OCI-LY1 (cell line): ENCODE measurements at regions not wholly inside any gene's neighbourhood (a gene's known extent, or its start where the extent isn't known, plus 50 kb on each side); places are given as distances from the start of the nearest gene placed in this dataset.
"Not testable (repeated sequence)": the region's sequence is repeated elsewhere in the genome, so short reads cannot be mapped to it uniquely, and the experiment has no call there.

ENCODE experiments used
- H2AFZ ChIP-seq: fragments of 200-600 bp; sonication (generic), shearing (Covaris generic); 2 replicates; pipeline ENCODE4 v1.6.0; 2014; ENCODE audit warnings: antibody characterized with exemption, mild to moderate bottlenecking, low read length
- H3F3A ChIP-seq: fragments of 200-600 bp; sonication (generic), shearing (Covaris generic); 2 replicates; pipeline ENCODE4 v1.6.0; 2014; ENCODE audit warnings: mild to moderate bottlenecking, antibody characterized with exemption, low read length, moderate library complexity; ENCODE audit not compliant: insufficient read depth
- H3K27ac ChIP-seq: fragments of 200-600 bp; sonication (generic); 2 replicates; pipeline ENCODE4 v1.5.1; 2014; ENCODE audit warnings: low read length, mixed run types, mild to moderate bottlenecking, low read depth; ENCODE audit not compliant: poor library complexity, severe bottlenecking
- H3K27me3 ChIP-seq: fragments of 200-600 bp; sonication (generic); 2 replicates; pipeline ENCODE4 v1.6.0; 2014; ENCODE audit warnings: antibody characterized with exemption, mild to moderate bottlenecking, low read length, moderate library complexity; ENCODE audit not compliant: insufficient read depth
- H3K36me3 ChIP-seq: fragments of 200-600 bp; sonication (generic); 2 replicates; pipeline ENCODE4 v1.6.1; 2014; ENCODE audit warnings: mild to moderate bottlenecking, antibody characterized with exemption, low read length, moderate library complexity, mixed read lengths; ENCODE audit not compliant: insufficient read depth
- H3K4me1 ChIP-seq: fragments of 200-600 bp; sonication (generic); 2 replicates; pipeline ENCODE4 v1.5.1; 2014; ENCODE audit warnings: mild to moderate bottlenecking, low read length, moderate library complexity; ENCODE audit not compliant: insufficient read depth, severe bottlenecking
- H3K4me2 ChIP-seq: fragments of 200-600 bp; sonication (generic), shearing (Covaris generic); 2 replicates; pipeline ENCODE4 v1.6.1; 2014; ENCODE audit warnings: low read length
- H3K4me3 ChIP-seq: fragments of 200-600 bp; sonication (generic); 2 replicates; pipeline ENCODE4 v1.5.1; 2014; ENCODE audit warnings: low read length, low read depth, mild to moderate bottlenecking, mixed read lengths; ENCODE audit not compliant: poor library complexity, severe bottlenecking
- H3K79me2 ChIP-seq: fragments of 200-600 bp; shearing (Covaris generic); 2 replicates; pipeline ENCODE4 v1.6.1; 2016; ENCODE audit warnings: mixed run types, low read length, mixed read lengths; ENCODE audit not compliant: insufficient read depth
- H3K9ac ChIP-seq: fragments of 200-600 bp; sonication (generic), shearing (Covaris generic); 2 replicates; pipeline ENCODE4 v1.6.1; 2014; ENCODE audit warnings: mild to moderate bottlenecking, low read length, mixed read lengths
- H3K9me2 ChIP-seq: fragments of 200-600 bp; sonication (generic), shearing (Covaris generic); 2 replicates; pipeline ENCODE4 v1.6.1; 2014; ENCODE audit warnings: low read depth, mild to moderate bottlenecking, low read length, mixed read lengths
- H3K9me3 ChIP-seq: fragments of 200-600 bp; shearing (Covaris generic); 2 replicates; pipeline ENCODE4 v1.6.1; 2014; ENCODE audit warnings: low read length, mixed read lengths
- H4K20me1 ChIP-seq: fragments of 200-600 bp; sonication (generic), shearing (Covaris generic); 2 replicates; pipeline ENCODE4 v1.6.0; 2016; ENCODE audit warnings: mild to moderate bottlenecking, low read length; ENCODE audit not compliant: insufficient read depth
- CTCF ChIP-seq: fragments of 200-600 bp; sonication (generic), shearing (Covaris generic); IDR thresholded peaks from 2 replicates; pipeline ENCODE4 v1.5.1; 2017; ENCODE audit warnings: mild to moderate bottlenecking, antibody characterized with exemption, low read length, moderate library complexity, mixed read lengths
- EZH2 ChIP-seq: fragments of 200-600 bp; sonication (generic), shearing (Covaris generic); IDR thresholded peaks from 2 replicates; pipeline ENCODE4 v1.8.0; 2017; ENCODE audit warnings: borderline replicate concordance, mixed run types, mild to moderate bottlenecking, antibody characterized with exemption, low read length, moderate library complexity, mixed read lengths

GRCh38 chr3:72033666-72034428, 248.9 kb upstream of the PROK2 start:
- H3K9me2 ChIP-seq = no peaks in the 10 kb centered on the region
- H3K9me3 ChIP-seq = no peaks in the 10 kb centered on the region
- peaks cover 5% of the 10 kb centered on the region for H3K4me1 ChIP-seq
- H3K4me3 ChIP-seq = no peak overlapping the region
- no peaks in the 10 kb centered on the region for H4K20me1 ChIP-seq
- no peak for TF ChIP-seq CTCF
- TF ChIP-seq EZH2 = no peak
- no peak overlapping the region for H3K4me2 ChIP-seq
- H3K79me2 ChIP-seq = no peaks in the 10 kb centered on the region
- H3F3A ChIP-seq = no peaks in the 10 kb centered on the region
- no peak overlapping the region for H3K9ac ChIP-seq
- H3K27ac ChIP-seq = no peak overlapping the region
- no peaks in the 10 kb centered on the region for H3K27me3 ChIP-seq
- H3K36me3 ChIP-seq = no peaks in the 10 kb centered on the region
- no peak overlapping the region for H2AFZ ChIP-seq

GRCh38 chr3:72032441-72033135, 247.6 kb upstream of the PROK2 start:
- H3F3A ChIP-seq = no peaks in the 10 kb centered on the region
- H3K9me3 ChIP-seq = no peaks in the 10 kb centered on the region
- no peak overlapping the region for H3K9ac ChIP-seq
- H4K20me1 ChIP-seq = no peaks in the 10 kb centered on the region
- no peak overlapping the region for H3K4me3 ChIP-seq
- no peaks in the 10 kb centered on the region for H3K79me2 ChIP-seq
- TF ChIP-seq EZH2 (no peak), CTCF (no peak)
- no peak overlapping the region for H3K4me2 ChIP-seq
- H3K4me1 ChIP-seq = peaks cover 5% of the 10 kb centered on the region
- H3K27me3 ChIP-seq = no peaks in the 10 kb centered on the region
- H3K27ac ChIP-seq = no peak overlapping the region
- no peaks in the 10 kb centered on the region for H3K9me2 ChIP-seq
- H3K36me3 ChIP-seq = no peaks in the 10 kb centered on the region
- H2AFZ ChIP-seq = no peak overlapping the region

- H3K27me3 ChIP-seq = no peaks in the 10 kb centered on the region
- no peaks in the 10 kb centered on the region for H3K9me2 ChIP-seq
- TF ChIP-seq CTCF = no peak
- TF ChIP-seq EZH2 = no peak
- H3K9me3 ChIP-seq = no peaks in the 10 kb centered on the region
- peaks cover 5% of the 10 kb centered on the region for H3K4me1 ChIP-seq
- no peak overlapping the region for H3K4me3 ChIP-seq
- H4K20me1 ChIP-seq = no peaks in the 10 kb centered on the region
- no peaks in the 10 kb centered on the region for H3F3A ChIP-seq
- H3K79me2 ChIP-seq = no peaks in the 10 kb centered on the region
- no peak overlapping the region for H3K27ac ChIP-seq
- no peak overlapping the region for H3K9ac ChIP-seq
- no peaks in the 10 kb centered on the region for H3K36me3 ChIP-seq
- no peak overlapping the region for H2AFZ ChIP-seq
- no peak overlapping the region for H3K4me2 ChIP-seq
These were observed 246.6 kb upstream of the PROK2 start for GRCh38 chr3:72031581-72031980.

GRCh38 chr3:72030296-72030695, 245.3 kb upstream of the PROK2 start:
- not testable (repeated sequence) for H3K4me1 ChIP-seq, H3K4me2 ChIP-seq, H3K27me3 ChIP-seq, H3K9me2 ChIP-seq, H2AFZ ChIP-seq, H3K9me3 ChIP-seq, H3K4me3 ChIP-seq, H3K36me3 ChIP-seq, H4K20me1 ChIP-seq, H3F3A ChIP-seq, H3K9ac ChIP-seq, H3K79me2 ChIP-seq, H3K27ac ChIP-seq

- H3K9ac ChIP-seq, H3K36me3 ChIP-seq, H4K20me1 ChIP-seq, H3K27me3 ChIP-seq, H3F3A ChIP-seq, H3K27ac ChIP-seq, H3K9me3 ChIP-seq, H3K4me1 ChIP-seq, H3K4me3 ChIP-seq, H2AFZ ChIP-seq, H3K9me2 ChIP-seq, H3K79me2 ChIP-seq, H3K4me2 ChIP-seq: not testable (repeated sequence)
These were observed 243.8 kb upstream of the PROK2 start for GRCh38 chr3:72028726-72029125.
